ENCODE measurements at regions not wholly inside any gene's neighbourhood (a gene's known extent, or its start where the extent isn't known, plus 50 kb on each side); places are given as distances from the start of the nearest gene placed in this dataset.

- TF ChIP-seq, protein P1, sequence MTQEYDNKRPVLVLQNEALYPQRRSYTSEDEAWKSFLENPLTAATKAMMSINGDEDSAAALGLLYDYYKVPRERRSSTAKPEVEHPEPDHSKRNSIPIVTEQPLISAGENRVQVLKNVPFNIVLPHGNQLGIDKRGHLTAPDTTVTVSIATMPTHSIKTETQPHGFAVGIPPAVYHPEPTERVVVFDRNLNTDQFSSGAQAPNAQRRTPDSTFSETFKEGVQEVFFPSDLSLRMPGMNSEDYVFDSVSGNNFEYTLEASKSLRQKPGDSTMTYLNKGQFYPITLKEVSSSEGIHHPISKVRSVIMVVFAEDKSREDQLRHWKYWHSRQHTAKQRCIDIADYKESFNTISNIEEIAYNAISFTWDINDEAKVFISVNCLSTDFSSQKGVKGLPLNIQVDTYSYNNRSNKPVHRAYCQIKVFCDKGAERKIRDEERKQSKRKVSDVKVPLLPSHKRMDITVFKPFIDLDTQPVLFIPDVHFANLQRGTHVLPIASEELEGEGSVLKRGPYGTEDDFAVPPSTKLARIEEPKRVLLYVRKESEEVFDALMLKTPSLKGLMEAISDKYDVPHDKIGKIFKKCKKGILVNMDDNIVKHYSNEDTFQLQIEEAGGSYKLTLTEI (CRISPR knock-in tag; conservative IDR thresholded peaks at IDR 0.05): no peak
- no peak for TF ChIP-seq HCFC1 (IDR thresholded peaks at IDR 0.05; ENCODE audit: low read depth, low read length)
- no peak for TF ChIP-seq CTCF (CRISPR knock-in tag; IDR thresholded peaks at IDR 0.05)
- TF ChIP-seq JUND (CRISPR knock-in tag; IDR thresholded peaks at IDR 0.05): peak; percentile 91
- TF ChIP-seq TRIM24 (CRISPR knock-in tag; IDR thresholded peaks at IDR 0.05): peak; percentile 51; the same call in 1 of the 2 replicates
- TF ChIP-seq ZNF792 (CRISPR knock-in tag; IDR thresholded peaks at IDR 0.05): 0 out of 2 replicates have a peak, but pooled peaks have one; percentile 40
Observed at GRCh38 chr4:18566970-18567799, 545.6 kb upstream of the LCORL start.

Measured in HepG2 (cell line).